BJ (cell line): ENCODE measurements at regions not wholly inside any gene's neighbourhood (a gene's known extent, or its start where the extent isn't known, plus 50 kb on each side); places are given as distances from the start of the nearest gene placed in this dataset.

ENCODE experiments used
- CTCF ChIA-PET: fragments of 350-600 bp; formaldehyde crosslinking; extraction: SDS; loops from one replicate; lab custom pipeline; 2021; ENCODE audit warnings: antibody characterized with exemption, inconsistent platforms; lab: Yijun Ruan, JAX
- POLR2A ChIA-PET: fragments of 300-600 bp; sonication (Branson Sonifier 250); formaldehyde crosslinking; extraction: SDS; loops from one replicate; lab custom pipeline; 2021; ENCODE audit warnings: antibody characterized with exemption; lab: Charles Lee
- DNase-seq: peaks from one replicate; pipeline ENCODE4 v3.0.0-alpha.2; 2011; ENCODE audit warnings: low read depth
- H3K27me3 ChIP-seq: 2 replicates; pipeline ENCODE4 v1.6.0; 2011; ENCODE audit warnings: low read length; ENCODE audit not compliant: control insufficient read depth, insufficient read depth
- H3K36me3 ChIP-seq: 2 replicates; pipeline ENCODE4 v1.5.1; 2011; ENCODE audit warnings: low read length; ENCODE audit not compliant: control insufficient read depth, insufficient read depth
- H3K4me3 ChIP-seq: 2 replicates; pipeline ENCODE4 v1.5.1; 2011; ENCODE audit warnings: low read depth, mild to moderate bottlenecking, control low read depth, low read length
- CTCF ChIP-seq: IDR thresholded peaks from 2 replicates; pipeline ENCODE4 v1.5.1; 2011; ENCODE audit warnings: low read depth, mild to moderate bottlenecking, control low read depth, inconsistent platforms, low read length, moderate library complexity; ENCODE audit not compliant: insufficient read depth

DNA sequence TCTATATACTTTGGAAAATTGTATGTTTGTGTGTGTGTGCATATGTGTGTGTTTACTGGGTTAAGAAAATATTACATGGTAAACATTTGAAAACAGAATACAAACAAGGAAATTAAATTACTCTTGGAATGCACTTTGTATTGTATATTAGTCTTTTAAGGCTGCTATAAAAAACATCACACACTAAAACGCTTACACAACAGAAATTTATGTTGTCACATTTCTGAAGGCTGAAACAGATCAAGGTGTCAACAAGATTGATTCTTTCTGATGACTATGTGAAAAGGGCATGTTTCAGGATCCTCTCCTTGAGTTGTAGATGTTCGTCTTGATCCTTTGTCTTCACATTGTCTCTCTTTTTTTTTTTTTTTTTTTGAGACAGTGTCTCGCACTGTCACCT, 149.1 kb upstream of the CNTN5 start:
- DNase-seq, result no peak
- no peaks in the 10 kb centered on the region for H3K36me3 ChIP-seq
- ChIA-PET POLR2A (no interaction called here), CTCF (no interaction called here)
- H3K27me3 ChIP-seq, result no peaks in the 10 kb centered on the region
- H3K4me3 ChIP-seq, result no peak overlapping the region
- TF ChIP-seq CTCF, result no peak

- POLR2A ChIA-PET, result no interaction called here
- CTCF ChIA-PET, result no interaction called here
Measured at GRCh38 chr11:98874050-98874449, 146.7 kb upstream of the CNTN5 start.

GRCh38 chr11:98895936-98896335, 124.8 kb upstream of the CNTN5 start:
- CTCF ChIA-PET, result no interaction called here

More at GRCh38 chr11:98874050-98874449, 146.7 kb upstream of the CNTN5 start:
- Histone ChIP-seq H3K36me3 (no peaks in the 10 kb centered on the region), H3K27me3 (no peaks in the 10 kb centered on the region), H3K4me3 (no peak overlapping the region)
- no peak for TF ChIP-seq CTCF
- no peak for DNase-seq

GRCh38 chr11:98940913-98941312, 79.8 kb upstream of the CNTN5 start:
- DNase-seq, result no peak
- CTCF ChIA-PET, result no interaction called here
- Histone ChIP-seq H3K36me3 (no peaks in the 10 kb centered on the region), H3K27me3 (no peaks in the 10 kb centered on the region), H3K4me3 (no peak overlapping the region)
- TF ChIP-seq CTCF, result no peak
- POLR2A ChIA-PET, result no interaction called here

More at GRCh38 chr11:98895936-98896335, 124.8 kb upstream of the CNTN5 start:
- no peak for TF ChIP-seq CTCF
- H3K36me3 ChIP-seq, result no peaks in the 10 kb centered on the region
- H3K27me3 ChIP-seq, result no peaks in the 10 kb centered on the region
- POLR2A ChIA-PET, result no interaction called here
- H3K4me3 ChIP-seq, result no peak overlapping the region
- DNase-seq, result no peak

DNA sequence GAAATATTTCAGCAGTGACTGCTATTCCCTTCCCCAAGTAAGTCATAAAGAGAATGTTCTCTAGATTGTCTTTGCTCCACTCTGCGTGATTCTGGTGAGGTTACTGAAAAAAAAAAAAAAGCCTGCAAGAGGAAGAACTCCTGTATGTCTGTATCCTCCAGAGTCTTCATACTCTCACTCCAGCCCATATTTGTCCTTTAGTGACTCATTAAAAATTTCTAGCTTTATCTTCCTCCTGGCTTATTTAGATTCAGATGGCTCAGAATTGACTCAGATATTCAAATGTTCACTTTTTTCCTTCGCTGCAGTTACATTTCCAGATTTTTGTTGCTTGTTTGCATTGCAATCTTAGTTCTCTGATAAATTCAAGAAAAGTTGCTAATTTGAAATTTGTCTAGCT, 76.3 kb upstream of the CNTN5 start:
- DNase-seq, result no peak
- Histone ChIP-seq H3K27me3 (no peaks in the 10 kb centered on the region), H3K36me3 (no peaks in the 10 kb centered on the region), H3K4me3 (no peak overlapping the region)
- POLR2A ChIA-PET, result no interaction called here
- TF ChIP-seq CTCF, result no peak
- CTCF ChIA-PET, result no interaction called here
